CD14-positive monocyte (primary cell): ENCODE measurements at regions not wholly inside any gene's neighbourhood (a gene's known extent, or its start where the extent isn't known, plus 50 kb on each side); places are given as distances from the start of the nearest gene placed in this dataset.

ENCODE experiments used
- DNase-seq, 3 donors: peaks; one replicate each; pipeline ENCODE4 v3.0.0-alpha.2; 2011 to 2022
- H2AFZ ChIP-seq: 2 replicates; pipeline ENCODE4 v1.6.0; 2012; ENCODE audit warnings: mild to moderate bottlenecking, low read depth, low read length, inconsistent platforms; ENCODE audit not compliant: insufficient read depth, poor library complexity, severe bottlenecking
- H3K27ac ChIP-seq, 2 donors: 1 replicate in 1 of 2; 2 replicates in 1 of 2; pipeline ENCODE4 v1.5.1; 2012 to 2013; ENCODE audit warnings: low read length in 2 of 2, control low read depth in 1 of 2, inconsistent platforms in 1 of 2, low read depth in 1 of 2, mild to moderate bottlenecking in 1 of 2
- H3K27me3 ChIP-seq, 2 donors: one replicate each; pipeline versions ENCODE4 v1.6.0 to v1.6.1; 2011 to 2013; ENCODE audit warnings: low read length in 2 of 2; ENCODE audit not compliant: control insufficient read depth in 2 of 2, insufficient read depth in 2 of 2
- H3K36me3 ChIP-seq, 2 donors: replicated peaks in 1 of 2; 1 replicate in 1 of 2; 2 replicates in 1 of 2; pipeline versions ENCODE4 v1.5.1 to v1.6.1; 2012 to 2013; ENCODE audit warnings: low read length in 2 of 2, control low read depth in 1 of 2, inconsistent platforms in 1 of 2, mild to moderate bottlenecking in 1 of 2; ENCODE audit not compliant: insufficient read depth in 2 of 2, control insufficient read depth in 1 of 2
- H3K4me1 ChIP-seq, 2 donors: 1 replicate in 1 of 2; 2 replicates in 1 of 2; pipeline versions ENCODE4 v1.5.1 to v1.6.1; 2012 to 2013; ENCODE audit warnings: low read length in 2 of 2, control low read depth in 1 of 2, inconsistent platforms in 1 of 2, mild to moderate bottlenecking in 1 of 2, moderate library complexity in 1 of 2; ENCODE audit not compliant: insufficient read depth in 2 of 2, control insufficient read depth in 1 of 2
- H3K4me2 ChIP-seq: replicated peaks from 2 replicates; pipeline ENCODE3; 2012; ENCODE audit warnings: low read length, moderate library complexity, mild to moderate bottlenecking; ENCODE audit not compliant: poor library complexity, severe bottlenecking; ENCODE audit errors: extremely low read depth
- H3K4me3 ChIP-seq, 3 experiments: fragments of 200-600 bp in 1 of 3; sonication (generic) in 1 of 3; replicated peaks in 1 of 3; 1 replicate in 2 of 3; 2 replicates in 1 of 3; pipeline ENCODE4 v1.5.1; 2011 to 2013; ENCODE audit warnings: low read length in 3 of 3, mild to moderate bottlenecking in 3 of 3, control low read depth in 2 of 3, low read depth in 2 of 3, inconsistent platforms in 1 of 3, moderate library complexity in 1 of 3
- H3K79me2 ChIP-seq: 2 replicates; pipeline ENCODE4 v1.6.0; 2012; ENCODE audit warnings: mild to moderate bottlenecking, control low read depth, inconsistent platforms, low read length, moderate library complexity; ENCODE audit not compliant: insufficient read depth
- H3K9ac ChIP-seq: 2 replicates; pipeline ENCODE4 v1.6.0; 2017; ENCODE audit warnings: low read length, mild to moderate bottlenecking; ENCODE audit not compliant: insufficient read depth, poor library complexity, severe bottlenecking
- H3K9me3 ChIP-seq, 2 donors: replicated peaks in 1 of 2; 1 replicate in 1 of 2; 2 replicates in 1 of 2; pipeline versions ENCODE4 v1.5.1 to v1.6.1; 2012 to 2013; ENCODE audit warnings: low read length in 2 of 2, control low read depth in 1 of 2; ENCODE audit not compliant: control insufficient read depth in 1 of 2, insufficient read depth in 1 of 2
- H4K20me1 ChIP-seq: 2 replicates; pipeline ENCODE4 v1.6.0; 2012; ENCODE audit warnings: mild to moderate bottlenecking, low read length, control low read depth, moderate library complexity; ENCODE audit not compliant: insufficient read depth
- H3K27ac Mint-ChIP-seq, 7 donors: one replicate each; pipeline ENCODE4 v1.8.0; 2020; ENCODE audit warnings: mild to moderate bottlenecking in 7 of 7, mixed read lengths in 7 of 7, moderate library complexity in 6 of 7, inconsistent platforms in 2 of 7
- H3K27me3 Mint-ChIP-seq, 3 donors: one replicate each; pipeline ENCODE4 v1.8.0; 2021 to 2022; ENCODE audit warnings: low read depth in 3 of 3, mild to moderate bottlenecking in 3 of 3, mixed read lengths in 3 of 3, moderate library complexity in 3 of 3, inconsistent platforms in 1 of 3
- H3K36me3 Mint-ChIP-seq, 2 donors: one replicate each; pipeline ENCODE4 v1.8.0; 2020; ENCODE audit warnings: mixed read lengths in 2 of 2, inconsistent platforms in 1 of 2, mild to moderate bottlenecking in 1 of 2
- H3K4me1 Mint-ChIP-seq: one replicate; pipeline ENCODE4 v1.8.0; 2020; ENCODE audit warnings: mild to moderate bottlenecking, mixed read lengths
- H3K4me3 Mint-ChIP-seq, 2 donors: one replicate each; pipeline ENCODE4 v1.8.0; 2020; ENCODE audit warnings: mild to moderate bottlenecking in 2 of 2, mixed read lengths in 2 of 2, moderate library complexity in 1 of 2
- H3K9me3 Mint-ChIP-seq, 7 donors: one replicate each; pipeline ENCODE4 v1.8.0; 2020 to 2022; ENCODE audit warnings: mixed read lengths in 7 of 7, mild to moderate bottlenecking in 6 of 7, moderate library complexity in 6 of 7, inconsistent platforms in 2 of 7
- CTCF ChIP-seq: fragments of 200-600 bp; IDR thresholded peaks from one replicate; pipeline ENCODE4 v1.8.0; 2022; ENCODE audit warnings: antibody characterized with exemption, mild to moderate bottlenecking
- WGBS: methylation state at CpG from one replicate; pipeline ENCODE4 v1.1.5; 2013; ENCODE audit warnings: missing lambda C conversion rate; ENCODE audit not compliant: insufficient coverage; 5-methylcytosine and 5-hydroxymethylcytosine counted together
- intact Hi-C, 2 donors: fragments of 100-400 bp; cut with micrococcal nuclease; formaldehyde crosslinking; loops; one replicate each; pipeline versions ENCODE4 v1.15.0 to v1.15.1; 2023

GRCh38 chr2:6650311-6650710 is 215.4 kb downstream of the CMPK2 start:
- 100% methylated on average over 2 of the region's 5 CpGs for WGBS
- H3K36me3 ChIP-seq = no peaks in the 10 kb centered on the region
- no peaks in the 10 kb centered on the region for H3K27me3 ChIP-seq
- H2AFZ ChIP-seq = no peak overlapping the region
- no peak overlapping the region for H3K27ac Mint-ChIP-seq
- no peaks in the 10 kb centered on the region for H3K27me3 Mint-ChIP-seq
- no peak for TF ChIP-seq CTCF
- H3K9me3 Mint-ChIP-seq = peaks cover 0 to 3% (median 1%) of the 10 kb centered on the region in 7 donors
- DNase-seq = no peak
- no peak overlapping the region for H3K4me3 ChIP-seq
- no peak overlapping the region for H3K27ac ChIP-seq
- no peak overlapping the region for H3K4me3 Mint-ChIP-seq
- no peak overlapping the region for H3K9ac ChIP-seq
- H3K4me2 ChIP-seq = no peak overlapping the region
- H3K79me2 ChIP-seq = no peaks in the 10 kb centered on the region
- no peaks in the 10 kb centered on the region for H3K4me1 Mint-ChIP-seq
- intact Hi-C loops = no loop called here
- no peaks in the 10 kb centered on the region for H3K36me3 Mint-ChIP-seq
- H3K4me1 ChIP-seq = no peaks in the 10 kb centered on the region
- no peaks in the 10 kb centered on the region for H3K9me3 ChIP-seq
- H4K20me1 ChIP-seq = no peaks in the 10 kb centered on the region

- H3K4me3 Mint-ChIP-seq = no peak overlapping the region
- no peak overlapping the region for H3K27ac Mint-ChIP-seq
- WGBS = 90% methylated on average over 2 of the region's 2 CpGs
Measured at GRCh38 chr2:6652251-6652650, 213.5 kb downstream of the CMPK2 start.

More at GRCh38 chr2:6652251-6652650, 213.5 kb downstream of the CMPK2 start:
- no peak overlapping the region for H3K4me2 ChIP-seq
- Mint-ChIP-seq H3K4me1 (no peaks in the 10 kb centered on the region), H3K36me3 (no peaks in the 10 kb centered on the region), H3K9me3 (peaks cover 0 to 1% (median 0%) of the 10 kb centered on the region in 7 donors), H3K27me3 (no peaks in the 10 kb centered on the region)
- no peaks in the 10 kb centered on the region for H3K79me2 ChIP-seq
- no peaks in the 10 kb centered on the region for H3K27me3 ChIP-seq
- no peak overlapping the region for H3K4me3 ChIP-seq
- no peaks in the 10 kb centered on the region for H3K36me3 ChIP-seq
- DNase-seq = no peak
- no peaks in the 10 kb centered on the region for H3K9me3 ChIP-seq
- no peak overlapping the region for H3K9ac ChIP-seq
- H2AFZ ChIP-seq = no peak overlapping the region
- H4K20me1 ChIP-seq = no peaks in the 10 kb centered on the region
- intact Hi-C loops = no loop called here
- no peak for TF ChIP-seq CTCF
- H3K4me1 ChIP-seq = no peaks in the 10 kb centered on the region
- H3K27ac ChIP-seq = no peak overlapping the region
